ENCODE measurements at regions not wholly inside any gene's neighbourhood (a gene's known extent, or its start where the extent isn't known, plus 50 kb on each side); places are given as distances from the start of the nearest gene placed in this dataset.

DNA sequence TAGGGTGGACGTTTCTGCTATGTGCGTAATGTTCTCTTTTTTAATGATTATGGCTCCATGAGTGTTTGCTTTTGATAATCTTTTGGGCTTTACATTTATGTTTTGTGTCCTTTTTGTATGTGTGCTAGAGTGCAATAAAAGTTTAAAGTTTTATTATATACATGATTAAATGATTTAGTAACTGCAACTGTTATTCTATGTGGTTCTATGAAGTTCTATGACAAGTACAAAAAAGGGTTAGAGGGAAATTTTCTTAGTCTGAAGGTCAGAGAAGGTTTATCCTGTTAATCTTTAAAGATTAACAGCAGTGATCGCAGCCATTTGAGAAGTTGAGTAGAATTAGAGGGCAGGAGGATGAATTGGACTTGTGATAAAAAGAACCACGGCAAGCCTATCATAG is 386.4 kb upstream of the CHRM3 start:
- H3K23ac ChIP-seq (ENCODE audit: insufficient read length, low read depth, low read length), result no peak overlapping the region
- no peak overlapping the region for H3K4ac ChIP-seq (ENCODE audit: low read depth, low read length)
- Mint-ChIP-seq H3K27ac (no peak overlapping the region), H3K4me3 (no peak overlapping the region), H3K4me1 (no peaks in the 10 kb centered on the region), H3K36me3 (ENCODE audit: insufficient read depth in 1 of 3, low read depth in 3 of 3) (no peaks in the 10 kb centered on the region), H3K27me3 (ENCODE audit: low read depth) (no peaks in the 10 kb centered on the region), H3K9me3 (no peaks in the 10 kb centered on the region)
- H3K18ac ChIP-seq (ENCODE audit: insufficient read length, low read depth, low read length), result no peak overlapping the region
- no peak overlapping the region for H2BK20ac ChIP-seq (ENCODE audit: low read depth, low read length, poor library complexity, severe bottlenecking)
- H3K79me1 ChIP-seq (ENCODE audit: insufficient read depth, low read depth, low read length, poor library complexity, severe bottlenecking), result no peaks in the 10 kb centered on the region
- no peaks in the 10 kb centered on the region for H3K4me1 ChIP-seq (ENCODE audit: insufficient read depth, low read length)
- no peak overlapping the region for H3T11ph ChIP-seq (ENCODE audit: low read length)
- no peak overlapping the region for H3K9ac ChIP-seq (ENCODE audit: extremely low read depth, insufficient read length, low read length)
- no peak overlapping the region for H3K14ac ChIP-seq (ENCODE audit: insufficient read depth, low read length)
- no peak overlapping the region for H2BK12ac ChIP-seq (ENCODE audit: insufficient read length, low read depth, low read length)
- no peak overlapping the region for H2AK5ac ChIP-seq (ENCODE audit: insufficient read length, low read length)
- H4K8ac ChIP-seq (replicated peaks; ENCODE audit: insufficient read length, low read depth, low read length), result no peak overlapping the region
- H3K27ac ChIP-seq (ENCODE audit: insufficient read length, low read depth, low read length), result no peak overlapping the region
- H4K91ac ChIP-seq (ENCODE audit: insufficient read length, low read depth, low read length), result no peak overlapping the region
- DNase-seq, result no peak
- no peak overlapping the region for H3K4me2 ChIP-seq (ENCODE audit: insufficient read depth, insufficient read length, low read length)
- H3K27me3 ChIP-seq (ENCODE audit: insufficient read depth, low read length), result no peaks in the 10 kb centered on the region
- no peaks in the 10 kb centered on the region for H3K23me2 ChIP-seq (ENCODE audit: insufficient read length, low read depth, low read length, poor library complexity, severe bottlenecking)
- H2AFZ ChIP-seq (ENCODE audit: low read length), result no peak overlapping the region
- no peak overlapping the region for H3K56ac ChIP-seq (ENCODE audit: insufficient read length, low read depth, low read length)
- H3K79me2 ChIP-seq (ENCODE audit: insufficient read depth, low read length), result no peaks in the 10 kb centered on the region
- H2BK5ac ChIP-seq (ENCODE audit: insufficient read length, low read length), result no peak overlapping the region
- no peak overlapping the region for H2BK15ac ChIP-seq (ENCODE audit: low read depth, low read length)
- no peaks in the 10 kb centered on the region for H4K20me1 ChIP-seq (ENCODE audit: control insufficient read depth, insufficient read depth, insufficient read length)
- no CpG with 5 or more reads among the region's 4 CpGs for WGBS (ENCODE audit: extremely low coverage, insufficient read length, low lambda C conversion rate)
- H2BK120ac ChIP-seq (ENCODE audit: low read depth, low read length, poor library complexity, severe bottlenecking), result no peak overlapping the region
- TF ChIP-seq, protein P1, sequence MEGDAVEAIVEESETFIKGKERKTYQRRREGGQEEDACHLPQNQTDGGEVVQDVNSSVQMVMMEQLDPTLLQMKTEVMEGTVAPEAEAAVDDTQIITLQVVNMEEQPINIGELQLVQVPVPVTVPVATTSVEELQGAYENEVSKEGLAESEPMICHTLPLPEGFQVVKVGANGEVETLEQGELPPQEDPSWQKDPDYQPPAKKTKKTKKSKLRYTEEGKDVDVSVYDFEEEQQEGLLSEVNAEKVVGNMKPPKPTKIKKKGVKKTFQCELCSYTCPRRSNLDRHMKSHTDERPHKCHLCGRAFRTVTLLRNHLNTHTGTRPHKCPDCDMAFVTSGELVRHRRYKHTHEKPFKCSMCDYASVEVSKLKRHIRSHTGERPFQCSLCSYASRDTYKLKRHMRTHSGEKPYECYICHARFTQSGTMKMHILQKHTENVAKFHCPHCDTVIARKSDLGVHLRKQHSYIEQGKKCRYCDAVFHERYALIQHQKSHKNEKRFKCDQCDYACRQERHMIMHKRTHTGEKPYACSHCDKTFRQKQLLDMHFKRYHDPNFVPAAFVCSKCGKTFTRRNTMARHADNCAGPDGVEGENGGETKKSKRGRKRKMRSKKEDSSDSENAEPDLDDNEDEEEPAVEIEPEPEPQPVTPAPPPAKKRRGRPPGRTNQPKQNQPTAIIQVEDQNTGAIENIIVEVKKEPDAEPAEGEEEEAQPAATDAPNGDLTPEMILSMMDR (conservative IDR thresholded peaks at IDR 0.05), result no peak
- H4K5ac ChIP-seq (ENCODE audit: insufficient read length, low read depth, low read length), result no peak overlapping the region
- H3K9me3 ChIP-seq (ENCODE audit: control insufficient read depth, low read depth, low read length), result no peaks in the 10 kb centered on the region
